ENCODE measurements at regions not wholly inside any gene's neighbourhood (a gene's known extent, or its start where the extent isn't known, plus 50 kb on each side); places are given as distances from the start of the nearest gene placed in this dataset.
A peak's percentile ranks its signal among the peaks of the same experiment; 100 is the strongest.

DNA sequence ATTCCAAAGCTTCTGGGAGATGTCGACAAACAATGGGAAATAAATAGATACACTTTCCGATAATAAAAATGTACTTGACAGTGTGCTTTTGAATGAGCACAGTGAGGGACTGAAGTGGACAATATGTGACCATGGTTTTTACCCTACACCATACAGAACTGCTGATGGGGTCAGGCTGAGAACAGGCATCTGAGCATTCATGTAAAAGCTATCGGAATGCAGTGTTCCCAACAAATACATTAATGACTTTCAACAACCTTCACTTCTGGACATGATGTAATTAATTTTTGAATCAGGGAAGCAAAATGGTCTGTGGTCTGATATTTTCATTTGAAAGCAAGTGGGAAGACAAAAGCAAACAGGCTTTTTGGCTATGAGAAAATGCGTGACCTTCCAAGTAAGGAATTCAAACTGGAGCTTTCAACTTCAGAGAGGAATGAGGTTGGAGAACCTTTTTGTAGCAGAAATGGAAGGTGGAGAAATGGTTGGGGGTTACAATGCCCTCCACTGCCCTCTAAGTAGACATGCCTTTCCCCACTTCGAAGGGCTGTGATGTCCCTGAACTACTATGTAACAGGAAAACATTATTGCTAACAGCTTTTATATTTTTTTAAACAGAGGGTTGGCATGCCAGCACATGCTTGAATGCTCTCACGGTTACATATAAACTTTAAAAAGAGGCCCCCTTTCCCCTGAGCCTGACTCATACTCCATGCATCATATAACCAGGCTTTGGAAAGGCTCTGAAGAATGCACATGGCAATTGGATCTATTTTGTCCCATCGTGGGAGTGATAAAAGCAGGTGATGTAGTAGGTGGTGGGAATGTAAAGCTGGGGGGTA, 203.5 kb upstream of the CITED2 start:
- H2BK5ac ChIP-seq (ENCODE audit: low read depth, low read length, poor library complexity, severe bottlenecking) = peak overlapping the region; percentile 91
- no peak overlapping the region for H2BK15ac ChIP-seq (ENCODE audit: low read depth, poor library complexity, severe bottlenecking)

DNA sequence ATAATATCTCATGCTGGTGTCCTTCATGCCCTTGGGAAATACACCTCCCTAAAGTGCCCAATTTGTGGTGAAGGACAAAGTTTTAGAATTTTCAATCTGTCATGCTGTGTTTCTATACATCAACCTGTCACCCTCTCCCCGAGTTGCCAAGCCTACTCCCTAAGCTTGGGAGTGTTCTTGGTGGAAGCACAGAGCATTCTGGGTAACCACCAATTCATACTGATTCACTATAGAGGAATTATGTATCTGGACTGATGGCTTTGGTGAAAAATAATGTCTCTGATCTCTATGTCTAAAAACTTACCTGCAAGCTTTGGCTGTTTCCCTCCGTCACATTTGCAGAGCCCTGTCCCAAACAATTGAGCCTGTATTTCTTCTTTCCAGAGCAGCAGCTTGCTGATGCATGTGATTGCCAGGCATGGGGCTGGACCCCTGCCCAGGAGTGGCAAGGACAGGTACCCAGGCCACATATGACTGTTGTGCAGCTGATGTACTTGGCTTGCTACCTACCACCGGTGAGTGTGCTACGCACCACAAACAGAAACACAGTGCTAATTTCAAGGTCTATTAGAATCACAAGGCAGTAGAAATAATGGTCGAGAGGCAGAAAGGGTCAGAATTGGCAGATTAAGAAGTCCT, 202.8 kb upstream of the CITED2 start:
- Histone ChIP-seq H3K18ac (ENCODE audit: low read depth in 1 of 2, low read length in 2 of 2) (peak overlapping the region; percentile 92 to 94), H2AK5ac (ENCODE audit: low read length, severe bottlenecking) (peak overlapping the region; percentile 100), H2BK5ac (ENCODE audit: low read depth, low read length, poor library complexity, severe bottlenecking) (peak overlapping the region; percentile 91), H4K8ac (ENCODE audit: low read length) (peak overlapping the region; percentile 52), H2BK12ac (ENCODE audit: low read length in 2 of 2) (peak overlapping the region; percentile 100), H3K36me3 (ENCODE audit: control insufficient read depth in 1 of 2, insufficient read depth in 2 of 2, low read depth in 1 of 2, low read length in 2 of 2) (no peaks in the 10 kb centered on the region), H3K4me2 (ENCODE audit: low read length, poor library complexity, severe bottlenecking) (no peak overlapping the region), H3K23ac (ENCODE audit: low read length in 2 of 2) (no peak overlapping the region), H3K4me1 (ENCODE audit: control insufficient read depth, insufficient read depth, low read depth, low read length) (peaks cover 10% of the 10 kb centered on the region), H2BK120ac (ENCODE audit: low read depth, low read length) (peak overlapping the region; percentile 97), H3K4me3 (ENCODE audit: insufficient read depth in 1 of 2, low read depth in 1 of 2, low read length in 2 of 2) (no peak overlapping the region), H4K91ac (ENCODE audit: low read length) (peak overlapping the region; percentile 96), H3K9ac (ENCODE audit: low read length) (peak overlapping the region; percentile 72), H3K9me3 (ENCODE audit: control insufficient read depth, low read length) (no peaks in the 10 kb centered on the region), H2AFZ (ENCODE audit: low read depth, low read length) (no peak overlapping the region), H3K27ac (ENCODE audit: low read length, poor library complexity, severe bottlenecking) (peak overlapping the region; percentile 100), H3K4ac (ENCODE audit: low read depth in 1 of 2, low read length in 2 of 2) (peak overlapping the region; percentile 94 to 96), H3K27me3 (ENCODE audit: control insufficient read depth in 1 of 2, insufficient read depth in 1 of 2, low read length in 2 of 2) (no peaks in the 10 kb centered on the region), H2BK15ac (ENCODE audit: low read depth, poor library complexity, severe bottlenecking) (peak overlapping the region; percentile 77), H3K14ac (ENCODE audit: low read length in 2 of 2) (peak overlapping the region in 1 of 2 experiments; percentile 53), H3K79me1 (replicated peaks; ENCODE audit: low read length, poor library complexity, severe bottlenecking) (no peaks in the 10 kb centered on the region)
- WGBS = 91% methylated on average over 2 of the region's 5 CpGs
- no peak for DNase-seq

More for the DNA sequence above, 203.5 kb upstream of the CITED2 start:
- H3K4ac ChIP-seq (ENCODE audit: low read depth in 1 of 2, low read length in 2 of 2) = no peak overlapping the region
- peak overlapping the region; percentile 100 for H2AK5ac ChIP-seq (ENCODE audit: low read length, severe bottlenecking)
- peak overlapping the region; percentile 72 for H3K9ac ChIP-seq (ENCODE audit: low read length)
- H3K18ac ChIP-seq (ENCODE audit: low read depth in 1 of 2, low read length in 2 of 2) = peak overlapping the region; percentile 73 to 94
- H3K4me1 ChIP-seq (ENCODE audit: control insufficient read depth, insufficient read depth, low read depth, low read length) = peaks cover 12% of the 10 kb centered on the region
- no peak overlapping the region for H3K4me3 ChIP-seq (ENCODE audit: insufficient read depth in 1 of 2, low read depth in 1 of 2, low read length in 2 of 2)
- H3K23ac ChIP-seq (ENCODE audit: low read length in 2 of 2) = no peak overlapping the region
- H3K14ac ChIP-seq (ENCODE audit: low read length in 2 of 2) = no peak overlapping the region
- WGBS = 36% methylated on average over 6 of the region's 7 CpGs
- H3K79me1 ChIP-seq (replicated peaks; ENCODE audit: low read length, poor library complexity, severe bottlenecking) = no peaks in the 10 kb centered on the region
- no peak overlapping the region for H4K91ac ChIP-seq (ENCODE audit: low read length)
- H2BK120ac ChIP-seq (ENCODE audit: low read depth, low read length) = peak overlapping the region; percentile 97
- peak overlapping the region; percentile 30 for H3K4me2 ChIP-seq (ENCODE audit: low read length, poor library complexity, severe bottlenecking)
- H3K27ac ChIP-seq (ENCODE audit: low read length, poor library complexity, severe bottlenecking) = peak overlapping the region; percentile 100
- H2BK12ac ChIP-seq (ENCODE audit: low read length in 2 of 2) = peak overlapping the region; percentile 94 to 100
- no peak overlapping the region for H4K8ac ChIP-seq (ENCODE audit: low read length)
- no peak overlapping the region for H2AFZ ChIP-seq (ENCODE audit: low read depth, low read length)
- H3K27me3 ChIP-seq (ENCODE audit: control insufficient read depth in 1 of 2, insufficient read depth in 1 of 2, low read length in 2 of 2) = no peaks in the 10 kb centered on the region
- no peaks in the 10 kb centered on the region for H3K9me3 ChIP-seq (ENCODE audit: control insufficient read depth, low read length)
- H3K36me3 ChIP-seq (ENCODE audit: control insufficient read depth in 1 of 2, insufficient read depth in 2 of 2, low read depth in 1 of 2, low read length in 2 of 2) = no peaks in the 10 kb centered on the region
- DNase-seq = peak; percentile 90

- Histone ChIP-seq H2AFZ (ENCODE audit: low read depth, low read length) (no peak overlapping the region), H3K9ac (ENCODE audit: low read length) (no peak overlapping the region), H2AK5ac (ENCODE audit: low read length, severe bottlenecking) (peak overlapping the region; percentile 10), H3K79me1 (replicated peaks; ENCODE audit: low read length, poor library complexity, severe bottlenecking) (peaks cover 5% of the 10 kb centered on the region), H2BK120ac (ENCODE audit: low read depth, low read length) (no peak overlapping the region), H4K8ac (ENCODE audit: low read length) (no peak overlapping the region), H3K9me3 (ENCODE audit: control insufficient read depth, low read length) (no peaks in the 10 kb centered on the region), H3K27me3 (ENCODE audit: control insufficient read depth in 1 of 2, insufficient read depth in 1 of 2, low read length in 2 of 2) (no peaks in the 10 kb centered on the region), H2BK12ac (ENCODE audit: low read length in 2 of 2) (peak overlapping the region in 1 of 2 experiments; percentile 63), H3K4me1 (ENCODE audit: control insufficient read depth, insufficient read depth, low read depth, low read length) (peaks cover 9% of the 10 kb centered on the region), H4K91ac (ENCODE audit: low read length) (no peak overlapping the region), H3K4me2 (ENCODE audit: low read length, poor library complexity, severe bottlenecking) (no peak overlapping the region), H2BK5ac (ENCODE audit: low read depth, low read length, poor library complexity, severe bottlenecking) (no peak overlapping the region), H3K36me3 (ENCODE audit: control insufficient read depth in 1 of 2, insufficient read depth in 2 of 2, low read depth in 1 of 2, low read length in 2 of 2) (no peaks in the 10 kb centered on the region), H2BK15ac (ENCODE audit: low read depth, poor library complexity, severe bottlenecking) (no peak overlapping the region), H3K27ac (ENCODE audit: low read length, poor library complexity, severe bottlenecking) (no peak overlapping the region), H3K23ac (ENCODE audit: low read length in 2 of 2) (no peak overlapping the region), H3K18ac (ENCODE audit: low read depth in 1 of 2, low read length in 2 of 2) (no peak overlapping the region), H3K14ac (ENCODE audit: low read length in 2 of 2) (no peak overlapping the region), H3K4ac (ENCODE audit: low read depth in 1 of 2, low read length in 2 of 2) (peak overlapping the region in 1 of 2 experiments; percentile 82), H3K4me3 (ENCODE audit: insufficient read depth in 1 of 2, low read depth in 1 of 2, low read length in 2 of 2) (no peak overlapping the region)
- no peak for DNase-seq
- WGBS = 100% methylated on average over 1 of the region's 1 CpG
Observed at GRCh38 chr6:139572001-139572400, 197.6 kb upstream of the CITED2 start.

GRCh38 chr6:139570166-139570565, 195.7 kb upstream of the CITED2 start:
- Histone ChIP-seq H3K27me3 (ENCODE audit: control insufficient read depth in 1 of 2, insufficient read depth in 1 of 2, low read length in 2 of 2) (no peaks in the 10 kb centered on the region), H3K23ac (ENCODE audit: low read length in 2 of 2) (no peak overlapping the region), H4K8ac (ENCODE audit: low read length) (no peak overlapping the region), H3K4me2 (ENCODE audit: low read length, poor library complexity, severe bottlenecking) (no peak overlapping the region), H3K36me3 (ENCODE audit: control insufficient read depth in 1 of 2, insufficient read depth in 2 of 2, low read depth in 1 of 2, low read length in 2 of 2) (no peaks in the 10 kb centered on the region), H2AFZ (ENCODE audit: low read depth, low read length) (no peak overlapping the region), H2BK12ac (ENCODE audit: low read length in 2 of 2) (peak overlapping the region in 1 of 2 experiments; percentile 72), H2BK15ac (ENCODE audit: low read depth, poor library complexity, severe bottlenecking) (no peak overlapping the region), H3K4me3 (ENCODE audit: insufficient read depth in 1 of 2, low read depth in 1 of 2, low read length in 2 of 2) (no peak overlapping the region), H3K4ac (ENCODE audit: low read depth in 1 of 2, low read length in 2 of 2) (peak overlapping the region in 1 of 2 experiments; percentile 28), H3K18ac (ENCODE audit: low read depth in 1 of 2, low read length in 2 of 2) (no peak overlapping the region), H3K9me3 (ENCODE audit: control insufficient read depth, low read length) (no peaks in the 10 kb centered on the region), H2BK120ac (ENCODE audit: low read depth, low read length) (no peak overlapping the region), H3K27ac (ENCODE audit: low read length, poor library complexity, severe bottlenecking) (peak overlapping the region; percentile 91), H3K9ac (ENCODE audit: low read length) (peak overlapping the region; percentile 12), H2BK5ac (ENCODE audit: low read depth, low read length, poor library complexity, severe bottlenecking) (no peak overlapping the region), H4K91ac (ENCODE audit: low read length) (no peak overlapping the region), H3K4me1 (ENCODE audit: control insufficient read depth, insufficient read depth, low read depth, low read length) (peaks cover 7% of the 10 kb centered on the region), H3K79me1 (replicated peaks; ENCODE audit: low read length, poor library complexity, severe bottlenecking) (peaks cover 5% of the 10 kb centered on the region), H2AK5ac (ENCODE audit: low read length, severe bottlenecking) (no peak overlapping the region), H3K14ac (ENCODE audit: low read length in 2 of 2) (no peak overlapping the region)
- DNase-seq = no peak
- WGBS = 60% methylated on average over 2 of the region's 3 CpGs
